Transverse colon (tissue), 4 donors: ENCODE measurements at regions not wholly inside any gene's neighbourhood (a gene's known extent, or its start where the extent isn't known, plus 50 kb on each side); places are given as distances from the start of the nearest gene placed in this dataset.

ENCODE experiments used
- DNase-seq: peaks from one replicate; pipeline ENCODE4 v3.0.0-alpha.2; 2019
- H3K27ac ChIP-seq, 4 donors: fragments of 200-600 bp; sonication (generic); 2 replicates each; pipeline ENCODE4 v1.5.1; 2016 to 2018; ENCODE audit warnings: inconsistent platforms in 4 of 4
- H3K27me3 ChIP-seq: fragments of 200-600 bp; sonication (generic); 2 replicates; pipeline ENCODE4 v1.5.1; 2017; ENCODE audit warnings: inconsistent platforms
- H3K36me3 ChIP-seq, 4 donors: fragments of 200-600 bp; sonication (generic); 2 replicates each; pipeline ENCODE4 v1.5.1; 2017 to 2019; ENCODE audit warnings: inconsistent platforms in 4 of 4
- H3K4me1 ChIP-seq, 4 donors: fragments of 200-600 bp; sonication (generic); 2 replicates each; pipeline ENCODE4 v1.5.1; 2017 to 2020; ENCODE audit warnings: inconsistent platforms in 4 of 4
- H3K4me3 ChIP-seq, 4 donors: fragments of 200-600 bp; sonication (generic); 1 replicate in 1 of 4; 2 replicates in 3 of 4; pipeline versions ENCODE4 v1.5.1 to v1.6.1; 2017 to 2019; ENCODE audit warnings: inconsistent platforms in 4 of 4
- H3K9me3 ChIP-seq, 2 donors: fragments of 200-600 bp; sonication (generic); 2 replicates each; pipeline ENCODE4 v1.5.1; 2017 to 2019; ENCODE audit warnings: inconsistent platforms in 2 of 2
- CTCF ChIP-seq, 5 experiments: fragments of 200-600 bp in 3 of 5; fragments of 450-650 bp in 2 of 5; sonication (generic) in 3 of 5; IDR thresholded peaks; 1 replicate in 2 of 5; 2 replicates in 3 of 5; pipeline ENCODE4 v1.5.1; 2016 to 2017; ENCODE audit warnings: antibody characterized with exemption in 5 of 5, inconsistent platforms in 3 of 5, mild to moderate bottlenecking in 2 of 5, moderate library complexity in 1 of 5
- EP300 ChIP-seq: sonication (generic); formaldehyde crosslinking; IDR thresholded peaks from one replicate; pipeline ENCODE4 v1.6.1; 2017; ENCODE audit warnings: antibody characterized with exemption, low read depth
- POLR2A ChIP-seq: fragments of 450-650 bp; IDR thresholded peaks from one replicate; pipeline ENCODE4 v1.6.1; 2016; ENCODE audit warnings: antibody characterized with exemption, mild to moderate bottlenecking, moderate library complexity
- POLR2AphosphoS5 ChIP-seq, 3 donors: sonication (generic); formaldehyde crosslinking; IDR thresholded peaks; one replicate each; pipeline ENCODE4 v1.6.1; 2016; ENCODE audit warnings: antibody characterized with exemption in 3 of 3
- WGBS, 2 donors: methylation state at CpG; one replicate each; pipeline ENCODE4 v1.1.5; 2018; ENCODE audit warnings: low coverage in 1 of 2; 5-methylcytosine and 5-hydroxymethylcytosine counted together
- in situ Hi-C, 4 donors: fragments of 200-750 bp; cut with MboI; loops; one replicate each; pipeline versions ENCODE4 v1.15.0 to v1.15.1; 2017; ENCODE audit warnings: low sequenced_read_pairs in 3 of 4, low pct_ligation_motif_present in 1 of 4, low pct_unique_long_range_greater_than_20kb in 1 of 4
- intact Hi-C: fragments of 100-400 bp; cut with DNase I; formaldehyde crosslinking; loops from one replicate; pipeline ENCODE4 v1.15.1; 2023; ENCODE audit warnings: low total_unique reads

- intact Hi-C loops (no loop called here), in situ Hi-C loops (no loop called here)
- Histone ChIP-seq H3K27ac (no peak overlapping the region), H3K36me3 (no peaks in the 10 kb centered on the region), H3K4me3 (no peak overlapping the region), H3K27me3 (no peaks in the 10 kb centered on the region), H3K9me3 (no peaks in the 10 kb centered on the region), H3K4me1 (no peaks in the 10 kb centered on the region)
- DNase-seq: no peak
- 45 to 52% methylated on average over 3 of the region's 3 CpGs for WGBS, 2 donors
- TF ChIP-seq CTCF (IDR thresholded peaks at IDR 0.05) (no peak), POLR2AphosphoS5 (IDR thresholded peaks at IDR 0.05) (no peak), POLR2A (no peak), EP300 (no peak)
Observed at GRCh38 chr3:147735616-147736015, 326.5 kb downstream of the ZIC1 start.

DNA sequence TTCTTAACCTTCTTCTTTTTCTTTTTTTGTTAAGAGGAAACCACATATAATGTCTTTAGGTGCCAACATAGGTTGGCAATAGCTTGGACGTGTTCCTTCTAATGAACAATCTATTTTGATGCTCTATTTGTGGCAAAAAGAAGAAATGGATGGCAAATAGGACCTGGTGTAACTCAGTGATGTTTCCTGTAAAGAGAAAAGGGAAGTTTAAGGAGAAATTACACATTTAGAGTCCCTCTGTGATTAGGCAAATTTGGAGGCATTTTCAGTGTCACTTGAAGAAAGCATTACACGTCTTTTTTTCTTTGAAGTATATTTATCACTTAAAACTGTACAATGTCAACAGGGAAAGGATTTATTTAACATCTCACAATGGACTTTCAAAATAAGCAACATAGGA lies 327.1 kb downstream of the ZIC1 start:
- no peaks in the 10 kb centered on the region for H3K36me3 ChIP-seq
- in situ Hi-C loops: no loop called here

GRCh38 chr3:147737376-147737775 lies 328.2 kb downstream of the ZIC1 start:
- no peaks in the 10 kb centered on the region for H3K4me1 ChIP-seq
- no peaks in the 10 kb centered on the region for H3K27me3 ChIP-seq
- no peak for DNase-seq
- TF ChIP-seq EP300 (no peak), CTCF (IDR thresholded peaks at IDR 0.05) (no peak), POLR2A (no peak), POLR2AphosphoS5 (IDR thresholded peaks at IDR 0.05) (no peak)
- in situ Hi-C loops: no loop called here
- no peaks in the 10 kb centered on the region for H3K36me3 ChIP-seq
- no peak overlapping the region for H3K27ac ChIP-seq
- intact Hi-C loops: no loop called here
- no peaks in the 10 kb centered on the region for H3K9me3 ChIP-seq
- WGBS, 2 donors: 74 to 83% methylated on average over 1 of the region's 1 CpG
- no peak overlapping the region for H3K4me3 ChIP-seq

More for the DNA sequence above, 327.1 kb downstream of the ZIC1 start:
- 35 to 38% methylated on average over 2 of the region's 2 CpGs for WGBS, 2 donors
- Histone ChIP-seq H3K4me3 (no peak overlapping the region), H3K4me1 (no peaks in the 10 kb centered on the region), H3K27ac (no peak overlapping the region), H3K27me3 (no peaks in the 10 kb centered on the region), H3K9me3 (no peaks in the 10 kb centered on the region)
- intact Hi-C loops: no loop called here
- no peak for TF ChIP-seq CTCF (IDR thresholded peaks at IDR 0.05)
- TF ChIP-seq EP300: no peak
- no peak for TF ChIP-seq POLR2A
- no peak for TF ChIP-seq POLR2AphosphoS5 (IDR thresholded peaks at IDR 0.05)
- DNase-seq: no peak

GRCh38 chr3:147740928-147741327 lies 331.8 kb downstream of the ZIC1 start:
- H3K27me3 ChIP-seq: no peaks in the 10 kb centered on the region
- no peaks in the 10 kb centered on the region for H3K36me3 ChIP-seq
- in situ Hi-C loops: no loop called here
- no peak for DNase-seq
- H3K27ac ChIP-seq: no peak overlapping the region
- no peaks in the 10 kb centered on the region for H3K9me3 ChIP-seq
- H3K4me1 ChIP-seq: no peaks in the 10 kb centered on the region
- intact Hi-C loops: no loop called here
- 77 to 82% methylated on average over 1 of the region's 1 CpG for WGBS, 2 donors
- no peak for TF ChIP-seq CTCF (IDR thresholded peaks at IDR 0.05)
- H3K4me3 ChIP-seq: no peak overlapping the region
